Sigmoid colon (tissue), 6 donors: ENCODE measurements at regions not wholly inside any gene's neighbourhood (a gene's known extent, or its start where the extent isn't known, plus 50 kb on each side); places are given as distances from the start of the nearest gene placed in this dataset.

ENCODE experiments used
- DNase-seq: peaks from one replicate; pipeline ENCODE4 v3.0.0-alpha.2; 2019
- H3K27ac ChIP-seq, 4 donors: fragments of 200-600 bp; sonication (generic); one replicate each; pipeline ENCODE4 v1.5.1; 2016 to 2019; ENCODE audit warnings: mild to moderate bottlenecking in 1 of 4
- H3K27me3 ChIP-seq, 3 donors: fragments of 200-600 bp; sonication (generic); one replicate each; pipeline ENCODE4 v1.5.1; 2019; ENCODE audit warnings: mild to moderate bottlenecking in 1 of 3
- H3K36me3 ChIP-seq, 4 donors: fragments of 200-600 bp; sonication (generic); one replicate each; pipeline ENCODE4 v1.5.1; 2016 to 2019
- H3K4me1 ChIP-seq, 4 donors: fragments of 200-600 bp; sonication (generic); one replicate each; pipeline ENCODE4 v1.5.1; 2017 to 2019
- H3K4me3 ChIP-seq, 4 donors: fragments of 200-600 bp; sonication (generic); one replicate each; pipeline ENCODE4 v1.5.1; 2017 to 2019; ENCODE audit warnings: mild to moderate bottlenecking in 2 of 4, moderate library complexity in 1 of 4
- H3K9me3 ChIP-seq, 4 donors: fragments of 200-600 bp in 3 of 4; sonication (generic) in 3 of 4; one replicate each; pipeline versions ENCODE4 v1.5.1 to v1.6.1; 2013 to 2019
- CTCF ChIP-seq, 4 experiments: fragments of 450-650 bp in 3 of 4; fragments of 200-600 bp in 1 of 4; IDR thresholded peaks; one replicate each; pipeline ENCODE4 v1.5.1; 2016 to 2019; ENCODE audit warnings: antibody characterized with exemption in 4 of 4, mild to moderate bottlenecking in 3 of 4, moderate library complexity in 2 of 4
- EP300 ChIP-seq, 4 donors: sonication (generic); formaldehyde crosslinking; IDR thresholded peaks; one replicate each; pipeline ENCODE4 v1.6.1; 2017; ENCODE audit warnings: antibody characterized with exemption in 4 of 4
- POLR2A ChIP-seq, 2 donors: fragments of 450-650 bp; IDR thresholded peaks; one replicate each; pipeline ENCODE4 v1.6.1; 2016; ENCODE audit warnings: antibody characterized with exemption in 2 of 2, mild to moderate bottlenecking in 2 of 2, moderate library complexity in 2 of 2
- POLR2AphosphoS5 ChIP-seq, 4 donors: sonication (generic); formaldehyde crosslinking; IDR thresholded peaks; one replicate each; pipeline ENCODE4 v1.6.1; 2017; ENCODE audit warnings: antibody characterized with exemption in 4 of 4
- WGBS, 2 donors: extraction: QIAGEN DNeasy Blood & Tissue Kit; methylation state at CpG; one replicate each; pipeline ENCODE4 v1.1.7; 2013; 5-methylcytosine and 5-hydroxymethylcytosine counted together
- intact Hi-C: fragments of 100-400 bp; cut with DNase I; formaldehyde crosslinking; loops from one replicate; pipeline ENCODE4 v1.15.1; 2023
- donor health status: healthy with polysubstance abuse.
- donor health status: healthy.

GRCh38 chr12:96136161-96136560 lies 58.0 kb upstream of the ELK3 start:
- Histone ChIP-seq H3K4me1 (peaks cover 0 to 7% (median 0%) of the 10 kb centered on the region in 4 donors), H3K9me3 (no peaks in the 10 kb centered on the region), H3K4me3 (no peak overlapping the region), H3K27me3 (no peaks in the 10 kb centered on the region), H3K36me3 (no peaks in the 10 kb centered on the region), H3K27ac (no peak overlapping the region)
- no peak for DNase-seq
- intact Hi-C loops, result no loop called here
- TF ChIP-seq POLR2AphosphoS5 (IDR thresholded peaks at IDR 0.05) (no peak), POLR2A (IDR thresholded peaks at IDR 0.05) (no peak), EP300 (IDR thresholded peaks at IDR 0.05) (no peak), CTCF (IDR thresholded peaks at IDR 0.05) (no peak)
- 80% methylated on average over 3 of the region's 3 CpGs for WGBS, 2 donors

GRCh38 chr12:96136725-96137378 lies 57.3 kb upstream of the ELK3 start:
- Histone ChIP-seq H3K4me3 (no peak overlapping the region), H3K27me3 (no peaks in the 10 kb centered on the region), H3K27ac (no peak overlapping the region), H3K36me3 (no peaks in the 10 kb centered on the region), H3K4me1 (peaks cover 0 to 7% (median 0%) of the 10 kb centered on the region in 4 donors), H3K9me3 (no peaks in the 10 kb centered on the region)
- WGBS, 2 donors, result 82 to 90% methylated on average over 4 of the region's 4 CpGs
- no peak for TF ChIP-seq POLR2A (IDR thresholded peaks at IDR 0.05)
- no peak for TF ChIP-seq POLR2AphosphoS5 (IDR thresholded peaks at IDR 0.05)
- intact Hi-C loops, result no loop called here
- no peak for DNase-seq

- no peak overlapping the region for H3K4me3 ChIP-seq
- no peak for DNase-seq
- 88 to 90% methylated on average over 2 of the region's 2 CpGs for WGBS, 2 donors
- H3K4me1 ChIP-seq, result peaks cover 0 to 7% (median 0%) of the 10 kb centered on the region in 4 donors
- intact Hi-C loops, result no loop called here
- TF ChIP-seq EP300 (IDR thresholded peaks at IDR 0.05) (no peak), POLR2A (IDR thresholded peaks at IDR 0.05) (no peak), POLR2AphosphoS5 (IDR thresholded peaks at IDR 0.05) (no peak), CTCF (IDR thresholded peaks at IDR 0.05) (no peak)
- H3K9me3 ChIP-seq, result no peaks in the 10 kb centered on the region
- H3K36me3 ChIP-seq, result no peaks in the 10 kb centered on the region
- H3K27me3 ChIP-seq, result no peaks in the 10 kb centered on the region
- H3K27ac ChIP-seq, result no peak overlapping the region
Observed at GRCh38 chr12:96140174-96140573, 54.0 kb upstream of the ELK3 start.

GRCh38 chr12:96141216-96141912 lies 52.8 kb upstream of the ELK3 start:
- 86 to 89% methylated on average over 5 of the region's 5 CpGs for WGBS, 2 donors
- H3K36me3 ChIP-seq, result no peaks in the 10 kb centered on the region
- no peaks in the 10 kb centered on the region for H3K9me3 ChIP-seq
- H3K4me1 ChIP-seq, result peaks cover 0 to 2% (median 0%) of the 10 kb centered on the region in 4 donors
- no peak overlapping the region for H3K27ac ChIP-seq
- no peak overlapping the region for H3K4me3 ChIP-seq
- no peak for TF ChIP-seq POLR2AphosphoS5 (IDR thresholded peaks at IDR 0.05)
- no peak for TF ChIP-seq EP300 (IDR thresholded peaks at IDR 0.05)
- no peak for TF ChIP-seq CTCF (IDR thresholded peaks at IDR 0.05)
- TF ChIP-seq POLR2A (IDR thresholded peaks at IDR 0.05), result no peak
- H3K27me3 ChIP-seq, result no peaks in the 10 kb centered on the region
- no peak for DNase-seq
- intact Hi-C loops, result no loop called here

- intact Hi-C loops, result no loop called here
- H3K4me1 ChIP-seq, result no peaks in the 10 kb centered on the region
- H3K9me3 ChIP-seq, result no peaks in the 10 kb centered on the region
- WGBS, 2 donors, result 55 to 75% methylated on average over 6 of the region's 6 CpGs
- H3K27me3 ChIP-seq, result no peaks in the 10 kb centered on the region
- H3K4me3 ChIP-seq, result no peak overlapping the region
- H3K36me3 ChIP-seq, result no peaks in the 10 kb centered on the region
- TF ChIP-seq POLR2AphosphoS5 (IDR thresholded peaks at IDR 0.05) (no peak), POLR2A (IDR thresholded peaks at IDR 0.05) (no peak), CTCF (IDR thresholded peaks at IDR 0.05) (no peak), EP300 (IDR thresholded peaks at IDR 0.05) (no peak)
- no peak overlapping the region for H3K27ac ChIP-seq
- no peak for DNase-seq
Observed at GRCh38 chr12:96143392-96143791, 50.8 kb upstream of the ELK3 start.
